ENCODE measurements at regions not wholly inside any gene's neighbourhood (a gene's known extent, or its start where the extent isn't known, plus 50 kb on each side); places are given as distances from the start of the nearest gene placed in this dataset.
"Not testable (repeated sequence)": the region's sequence is repeated elsewhere in the genome, so short reads cannot be mapped to it uniquely, and the experiment has no call there.

DNA sequence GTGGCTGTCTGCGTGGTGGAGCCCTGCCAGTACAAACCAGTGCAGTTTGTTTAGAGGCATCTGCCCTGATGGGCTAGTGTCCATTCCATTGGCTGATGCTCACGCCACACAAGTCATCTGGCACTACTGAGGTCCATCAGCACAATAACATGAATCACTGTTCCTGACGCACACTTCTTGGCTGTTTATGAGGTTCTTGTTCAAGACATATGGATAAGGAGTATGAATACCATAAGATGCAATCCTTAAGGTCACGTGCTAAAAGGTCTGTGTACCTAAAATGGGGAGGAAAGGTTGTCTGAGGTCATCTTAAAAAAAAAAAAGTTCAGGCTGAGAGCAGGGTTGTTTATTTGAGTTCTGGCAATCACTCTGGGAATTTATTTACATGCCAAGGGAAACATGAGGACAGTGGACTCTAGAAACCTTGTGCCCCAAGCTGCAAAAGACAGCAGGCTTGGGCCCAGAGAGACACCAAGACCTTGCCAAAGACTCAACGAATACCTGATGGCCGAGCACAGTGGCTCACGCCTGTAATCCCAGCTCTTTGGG is 54.1 kb upstream of the SHLD1 start:
- no peak for DNase-seq (ENCODE audit: low spot score)

- no peak for DNase-seq (ENCODE audit: low spot score)
Measured at GRCh38 chr20:5691918-5692618, 58.1 kb upstream of the SHLD1 start.

- DNase-seq (ENCODE audit: low spot score), result no peak
Measured at GRCh38 chr20:5689463-5689862, 60.7 kb upstream of the SHLD1 start.

DNA sequence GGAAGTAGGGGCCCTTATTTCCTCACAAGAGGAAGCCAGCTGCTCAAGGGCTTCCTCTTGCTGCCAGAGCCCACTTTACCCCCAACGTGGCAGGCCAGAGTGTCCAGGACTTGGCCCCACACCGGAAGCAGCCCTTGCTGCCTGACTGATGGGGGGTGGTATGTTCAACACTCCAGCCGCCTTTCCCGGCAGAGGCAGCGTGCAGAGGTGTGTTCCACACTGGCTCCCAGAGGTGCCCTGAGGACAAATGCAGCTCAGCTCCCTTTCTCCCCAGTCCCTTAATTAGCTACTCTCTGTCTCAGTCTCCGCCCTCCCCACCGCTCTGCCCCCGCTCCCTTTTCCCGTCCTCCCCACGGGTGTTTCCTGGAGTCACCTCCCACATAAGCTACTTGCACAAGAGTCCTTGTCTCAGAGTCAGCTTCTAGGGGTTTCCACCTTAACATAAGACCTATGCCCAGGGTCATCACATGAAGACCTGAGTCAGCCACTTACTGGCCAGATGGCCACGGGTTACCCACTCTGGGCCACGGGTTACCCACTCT is 61.7 kb upstream of the SHLD1 start:
- DNase-seq (ENCODE audit: low spot score), result no peak

- no peak for DNase-seq (ENCODE audit: low spot score)
Measured at GRCh38 chr20:5687884-5688283, 62.3 kb upstream of the SHLD1 start.

GRCh38 chr20:5686384-5687105 is 63.7 kb upstream of the SHLD1 start:
- DNase-seq (ENCODE audit: low spot score), result no peak

DNA sequence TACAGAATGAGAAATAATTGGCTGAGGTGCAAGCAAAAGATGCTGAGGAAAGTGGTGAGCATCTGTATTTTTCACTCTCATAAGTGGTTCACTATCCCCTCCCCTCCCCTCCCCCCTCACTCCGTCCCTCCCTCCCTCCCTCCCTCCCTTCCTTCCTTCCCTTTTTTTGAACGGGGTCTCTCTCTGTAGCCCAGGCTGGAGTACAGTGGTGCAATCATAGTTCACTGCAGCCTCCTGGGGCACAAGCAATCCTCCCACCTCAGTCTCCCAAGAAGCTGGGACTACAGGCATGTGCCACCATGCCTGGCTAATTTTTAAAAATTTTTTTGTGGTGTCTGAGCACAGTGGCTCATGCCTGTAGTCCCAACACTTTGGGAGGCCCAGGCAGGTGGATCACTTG is 67.6 kb upstream of the SHLD1 start:
- not testable (repeated sequence) for DNase-seq (ENCODE audit: low spot score)

- DNase-seq (ENCODE audit: low spot score), result no peak
Measured at GRCh38 chr20:5680192-5680591, 69.4 kb upstream of the GPCPD1 start.

DNA sequence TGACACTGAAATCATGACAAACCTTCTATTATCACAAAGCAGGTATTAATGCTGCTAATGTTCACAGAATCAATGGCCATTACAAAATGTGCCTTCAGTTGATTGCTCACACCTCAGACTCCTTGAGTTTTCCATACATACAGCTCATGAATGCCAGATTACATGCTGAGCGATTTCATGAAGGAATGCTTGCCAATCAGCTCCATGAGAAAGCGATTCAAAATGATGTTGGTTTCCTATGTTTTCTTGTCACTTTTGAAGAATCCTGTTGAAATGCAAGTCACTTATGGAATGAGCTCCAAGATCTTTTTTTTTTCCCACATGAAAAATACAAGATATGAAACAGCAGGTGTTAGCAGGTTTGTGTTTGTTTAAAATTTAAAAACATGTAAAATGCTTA is 68.0 kb upstream of the GPCPD1 start:
- DNase-seq (ENCODE audit: low spot score), result no peak

GRCh38 chr20:5677944-5678343 is 67.1 kb upstream of the GPCPD1 start:
- DNase-seq (ENCODE audit: low spot score), result not testable (repeated sequence)

GRCh38 chr20:5677389-5677788 is 66.6 kb upstream of the GPCPD1 start:
- DNase-seq (ENCODE audit: low spot score), result no peak

DNA sequence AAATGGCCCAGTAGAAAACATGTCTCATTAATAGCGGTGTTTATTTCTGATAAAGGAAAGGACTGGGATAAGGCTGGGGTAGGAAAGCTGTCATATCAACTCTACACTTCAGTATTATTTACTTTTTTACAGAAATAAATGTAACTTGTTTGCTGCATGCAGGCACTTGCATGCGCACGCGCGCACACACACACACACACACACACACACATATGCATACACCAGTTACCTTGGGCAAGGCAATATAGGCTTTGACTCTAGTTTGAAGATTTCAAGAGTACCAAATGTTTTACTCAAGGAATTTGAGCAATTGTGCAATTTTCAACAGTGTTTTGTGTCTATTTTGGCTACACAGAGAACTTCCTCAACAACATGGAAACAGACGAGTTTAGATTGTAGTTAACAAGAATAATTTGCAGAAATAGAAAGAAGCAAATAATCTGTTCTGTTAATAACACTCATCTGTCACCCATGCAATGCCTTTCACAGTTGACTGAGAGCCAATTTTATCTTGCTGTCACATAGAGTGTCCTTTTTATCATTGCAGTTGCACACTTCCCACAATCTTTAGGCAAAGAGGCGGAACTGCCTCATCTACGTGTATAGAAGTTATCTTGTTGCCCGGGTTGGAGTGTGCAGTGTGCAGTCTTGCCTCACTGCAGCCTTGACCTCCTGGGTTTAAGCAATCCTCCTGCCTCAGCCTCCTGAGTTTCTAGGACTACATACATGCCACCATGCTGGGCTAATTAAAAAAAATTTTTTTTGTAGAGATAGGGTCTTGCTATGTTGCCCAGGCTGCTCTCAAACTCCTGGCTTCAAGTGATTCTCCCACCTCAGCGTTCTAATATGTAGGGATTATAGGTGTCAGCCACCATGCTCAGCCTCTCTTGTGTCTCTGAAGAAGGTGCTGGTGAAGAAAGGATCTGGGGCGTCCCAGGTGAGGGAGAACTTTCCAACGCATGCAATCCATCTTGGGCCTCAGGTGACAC is 64.6 kb upstream of the GPCPD1 start:
- no peak for DNase-seq (ENCODE audit: low spot score)

GRCh38 chr20:5674176-5674660 is 63.4 kb upstream of the GPCPD1 start:
- DNase-seq (ENCODE audit: low spot score), result peak; percentile 7

DNA sequence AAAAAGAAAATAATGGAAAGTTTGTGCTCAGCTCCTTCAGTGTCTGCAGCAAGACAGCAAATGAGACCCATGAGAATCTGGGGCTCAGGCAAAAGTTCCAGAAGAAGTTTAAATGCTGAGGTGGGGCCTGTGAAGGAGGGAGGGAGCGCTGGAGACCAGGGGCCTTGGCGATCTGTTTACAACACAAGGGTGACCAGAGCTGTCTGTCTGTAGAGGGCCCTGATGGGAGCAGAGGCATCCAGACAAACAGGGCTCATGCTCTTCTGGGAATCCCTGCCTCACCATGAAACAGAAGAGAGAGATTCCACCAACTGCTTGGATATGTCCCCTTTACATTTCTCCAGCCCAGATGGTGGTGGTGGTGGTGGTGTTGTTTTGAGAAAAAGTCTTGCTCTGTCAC is 60.1 kb upstream of the GPCPD1 start:
- DNase-seq (ENCODE audit: low spot score), result no peak

GRCh38 chr20:5670036-5670536 is 59.3 kb upstream of the GPCPD1 start:
- DNase-seq (ENCODE audit: low spot score), result no peak

- DNase-seq (ENCODE audit: low spot score), result no peak
Measured at GRCh38 chr20:5668529-5668868, 57.7 kb upstream of the GPCPD1 start.

DNA sequence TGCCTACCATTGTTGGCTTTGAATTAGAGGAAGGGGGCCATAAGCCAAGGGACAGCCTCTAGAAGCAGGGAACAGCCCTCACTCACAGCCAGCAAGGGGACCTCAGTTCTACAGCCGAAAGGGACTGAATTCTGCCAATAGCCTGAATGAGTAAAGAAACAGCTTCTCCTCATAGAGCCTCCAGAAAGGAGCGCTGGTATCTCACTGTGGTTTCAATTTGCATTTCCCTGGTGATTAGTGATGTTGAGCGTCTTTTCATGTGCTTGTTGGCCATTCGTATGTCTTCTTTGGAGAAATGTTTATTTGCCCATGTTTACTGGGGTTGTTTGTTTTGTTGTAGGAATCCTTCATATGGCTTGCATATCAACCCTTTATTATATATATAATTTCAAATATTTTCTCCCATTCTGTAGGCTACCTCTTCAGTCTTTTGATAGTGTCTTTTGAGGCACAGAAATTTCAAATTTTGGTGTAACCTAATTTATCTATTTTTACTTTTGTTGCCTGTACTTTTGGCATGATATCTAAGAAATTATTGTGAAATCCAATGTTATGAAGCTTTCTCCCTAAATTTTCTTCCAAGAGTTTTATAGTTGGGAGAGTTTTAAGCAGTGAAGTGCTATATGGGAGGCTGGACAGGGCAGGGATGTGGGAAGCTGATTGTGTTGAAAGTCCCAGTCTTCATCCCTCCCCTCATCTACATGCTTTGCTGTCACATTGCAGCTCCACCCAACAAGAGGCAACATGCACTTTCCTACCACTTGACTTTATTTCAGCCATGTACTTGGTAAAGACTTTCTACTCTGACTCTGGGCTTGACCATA is 57.1 kb upstream of the GPCPD1 start:
- no peak for DNase-seq (ENCODE audit: low spot score)

DNA sequence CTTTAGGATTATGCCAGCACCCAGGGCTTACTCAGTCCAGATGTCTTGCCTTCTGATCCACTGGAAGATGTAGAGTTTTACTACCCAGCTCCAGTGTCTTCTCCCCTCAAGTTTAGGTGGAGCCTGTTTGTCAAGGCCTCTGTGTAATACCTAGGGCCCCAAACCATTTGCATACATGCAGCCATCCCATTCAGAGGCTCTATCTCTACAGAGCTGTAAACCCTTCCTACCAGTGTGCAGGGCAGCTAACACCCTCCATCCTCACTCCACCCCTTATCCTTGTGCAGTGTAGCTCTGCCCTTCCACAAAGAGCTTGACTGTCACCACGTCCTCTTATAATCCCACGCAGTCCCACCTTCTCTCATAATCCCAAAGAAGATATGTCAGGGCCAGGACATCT is 54.6 kb upstream of the GPCPD1 start:
- DNase-seq (ENCODE audit: low spot score), result no peak

- DNase-seq (ENCODE audit: low spot score), result no peak
Measured at GRCh38 chr20:5663396-5663795, 52.6 kb upstream of the GPCPD1 start.

- no peak for DNase-seq (ENCODE audit: low spot score)
Measured at GRCh38 chr20:5662769-5663168, 52.0 kb upstream of the GPCPD1 start.

All from HT-29 (cell line).